NB4 (cell line): ENCODE measurements at regions not wholly inside any gene's neighbourhood (a gene's known extent, or its start where the extent isn't known, plus 50 kb on each side); places are given as distances from the start of the nearest gene placed in this dataset.

Experiments
- DNase-seq: peaks from one replicate; pipeline ENCODE4 v3.0.0; 2010; ENCODE audit warnings: low read depth
- H3K4me3 ChIP-seq: one replicate; pipeline ENCODE4 v1.5.1; 2011; ENCODE audit warnings: mild to moderate bottlenecking, low read depth, low read length, moderate library complexity
- CTCF ChIP-seq: IDR thresholded peaks from one replicate; pipeline ENCODE4 v1.5.1; 2012; ENCODE audit warnings: low read depth, low read length
- MYC ChIP-seq: IDR thresholded peaks from 2 replicates; pipeline ENCODE4 v1.6.1; 2011; ENCODE audit warnings: low read depth, low read length
- POLR2A ChIP-seq: IDR thresholded peaks from 2 replicates; pipeline ENCODE4 v1.6.1; 2011; ENCODE audit warnings: mild to moderate bottlenecking; ENCODE audit not compliant: insufficient read length; ENCODE audit errors: extremely low read depth
- TF ChIP-seq, protein P1 (sequence below): IDR thresholded peaks from 2 replicates; pipeline ENCODE4 v1.6.1; 2011; ENCODE audit warnings: low read depth, low read length

DNA sequence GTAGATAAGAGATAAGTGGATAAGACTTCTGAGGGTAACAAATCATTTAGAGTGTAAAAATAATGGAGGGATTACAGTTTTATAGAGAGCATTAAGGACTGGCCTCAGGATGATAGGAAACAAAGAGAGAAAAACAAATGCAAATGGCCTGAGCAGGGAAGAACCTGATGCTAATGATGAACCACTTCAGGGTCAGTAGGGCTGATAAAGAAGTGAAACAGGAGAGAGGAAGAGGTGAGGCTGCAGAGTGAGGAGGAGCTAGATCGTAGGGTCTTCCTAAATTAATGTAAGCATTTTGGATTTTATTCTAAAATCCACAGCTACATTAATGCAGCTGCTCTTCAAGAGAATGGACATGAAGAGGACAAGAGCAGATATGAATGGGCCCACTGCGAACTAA, 698.0 kb upstream of the MEF2C start:
- H3K4me3 ChIP-seq = no peak overlapping the region
- DNase-seq = no peak
- TF ChIP-seq, protein P1, sequence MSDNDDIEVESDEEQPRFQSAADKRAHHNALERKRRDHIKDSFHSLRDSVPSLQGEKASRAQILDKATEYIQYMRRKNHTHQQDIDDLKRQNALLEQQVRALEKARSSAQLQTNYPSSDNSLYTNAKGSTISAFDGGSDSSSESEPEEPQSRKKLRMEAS = no peak
- TF ChIP-seq MYC = no peak
- no peak for TF ChIP-seq POLR2A
- no peak for TF ChIP-seq CTCF

DNA sequence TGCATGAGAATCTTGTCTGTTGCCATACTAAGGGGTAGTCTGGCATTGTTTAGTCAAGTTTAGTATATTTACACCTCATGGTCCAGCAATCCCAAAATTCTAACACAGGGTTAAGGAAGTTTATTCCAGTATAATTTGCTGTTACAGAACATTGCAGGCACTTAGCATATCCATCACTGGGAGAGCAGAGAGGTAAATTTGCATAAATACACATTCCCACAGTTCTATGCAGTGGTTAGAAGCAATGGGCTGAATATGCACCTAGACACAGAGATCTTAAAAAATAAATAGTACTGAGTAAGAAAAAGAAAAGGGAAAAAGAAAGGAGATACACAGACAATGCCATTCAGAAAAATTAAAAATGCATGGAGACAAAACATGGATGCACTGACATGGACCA, 692.3 kb upstream of the MEF2C start:
- TF ChIP-seq POLR2A (no peak), MYC (no peak), CTCF (no peak)
- TF ChIP-seq, protein P1 = no peak
- no peak for DNase-seq
- H3K4me3 ChIP-seq = no peak overlapping the region

DNA sequence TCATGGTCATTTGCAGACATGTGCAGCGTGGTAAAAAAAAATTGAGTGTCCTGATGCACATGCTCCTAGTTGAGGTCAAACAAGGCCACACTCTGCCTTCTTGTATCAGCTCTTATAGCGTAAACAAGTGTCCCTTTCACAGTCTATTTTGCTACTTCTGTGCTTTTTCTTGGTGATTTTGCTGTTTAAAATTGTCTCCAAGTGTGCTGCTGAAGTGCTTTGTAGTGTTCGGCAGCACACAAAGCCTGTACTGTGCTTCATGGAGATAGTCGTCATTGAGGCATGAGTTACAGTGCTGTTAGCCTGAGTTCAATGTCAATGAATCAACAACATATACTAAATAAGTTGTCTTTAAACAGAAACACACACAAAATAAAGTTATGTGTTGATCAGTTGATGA, 690.4 kb upstream of the MEF2C start:
- TF ChIP-seq CTCF (no peak), MYC (no peak), POLR2A (no peak)
- TF ChIP-seq, protein P1 = no peak
- H3K4me3 ChIP-seq = no peak overlapping the region
- DNase-seq = no peak

DNA sequence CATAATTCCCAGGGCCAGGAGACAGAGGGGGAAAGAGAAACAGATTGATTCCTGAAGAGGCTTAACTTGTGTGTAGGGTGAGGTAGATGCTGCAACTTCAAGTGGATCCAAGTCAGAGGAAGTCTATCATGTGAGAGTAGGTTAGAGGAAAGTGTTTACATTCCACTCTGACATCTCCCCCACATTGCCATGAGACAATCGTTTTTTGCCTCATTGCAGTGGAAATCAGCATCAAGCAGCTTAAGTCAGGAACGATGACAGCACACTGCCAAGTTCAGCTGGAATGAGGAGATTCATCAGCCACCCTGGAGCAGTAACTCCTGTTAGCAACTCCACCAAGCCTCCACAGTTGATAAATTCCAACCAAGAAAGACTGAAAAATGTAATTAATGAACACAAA, 689.7 kb upstream of the MEF2C start:
- DNase-seq = no peak
- H3K4me3 ChIP-seq = no peak overlapping the region
- TF ChIP-seq CTCF = no peak
- no peak for TF ChIP-seq MYC
- TF ChIP-seq, protein P1 = no peak
- TF ChIP-seq POLR2A = no peak

DNA sequence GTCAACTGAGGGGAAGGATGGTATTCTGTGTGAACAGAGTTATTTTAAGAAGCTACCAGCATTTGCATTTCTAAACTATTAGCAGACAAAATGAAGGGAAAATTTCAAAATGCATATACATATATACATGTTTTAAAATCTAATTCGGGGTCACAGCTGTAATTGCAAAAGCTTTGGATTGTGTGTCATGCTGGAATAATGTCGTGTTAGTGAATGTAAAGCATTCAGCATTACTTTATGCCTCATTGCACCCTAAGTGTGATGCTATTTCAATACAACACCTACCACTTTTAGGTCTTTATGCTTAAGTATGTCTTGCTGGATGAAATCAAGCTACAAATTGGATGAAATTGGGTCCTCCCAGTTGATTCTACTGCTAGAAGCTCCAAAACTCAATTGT, 687.6 kb upstream of the MEF2C start:
- DNase-seq = no peak
- TF ChIP-seq CTCF = no peak
- TF ChIP-seq, protein P1 = no peak
- TF ChIP-seq POLR2A = no peak
- no peak overlapping the region for H3K4me3 ChIP-seq

DNA sequence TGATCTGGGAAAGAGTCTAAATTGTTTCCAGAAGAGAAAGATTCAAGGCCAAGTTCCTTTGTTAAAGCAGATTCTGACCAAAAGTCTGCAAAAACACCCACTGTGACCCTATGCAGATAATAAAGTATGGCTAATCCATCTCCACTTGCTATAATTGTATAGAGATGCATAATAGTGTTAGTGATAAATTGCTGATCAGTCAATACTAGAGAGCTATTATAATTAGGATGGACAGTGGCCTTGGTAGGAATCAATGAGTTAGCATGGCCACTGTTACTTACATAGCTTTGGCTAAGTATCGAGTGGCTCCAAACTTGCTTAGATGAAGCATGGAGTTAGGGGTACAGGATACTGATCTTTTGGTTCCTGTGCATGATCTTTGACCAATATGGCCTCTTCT, 683.4 kb upstream of the MEF2C start:
- TF ChIP-seq MYC (no peak), CTCF (no peak), POLR2A (no peak)
- TF ChIP-seq, protein P1 = no peak
- H3K4me3 ChIP-seq = no peak overlapping the region
- no peak for DNase-seq
